ENCODE measurements at regions not wholly inside any gene's neighbourhood (a gene's known extent, or its start where the extent isn't known, plus 50 kb on each side); places are given as distances from the start of the nearest gene placed in this dataset.

DNA sequence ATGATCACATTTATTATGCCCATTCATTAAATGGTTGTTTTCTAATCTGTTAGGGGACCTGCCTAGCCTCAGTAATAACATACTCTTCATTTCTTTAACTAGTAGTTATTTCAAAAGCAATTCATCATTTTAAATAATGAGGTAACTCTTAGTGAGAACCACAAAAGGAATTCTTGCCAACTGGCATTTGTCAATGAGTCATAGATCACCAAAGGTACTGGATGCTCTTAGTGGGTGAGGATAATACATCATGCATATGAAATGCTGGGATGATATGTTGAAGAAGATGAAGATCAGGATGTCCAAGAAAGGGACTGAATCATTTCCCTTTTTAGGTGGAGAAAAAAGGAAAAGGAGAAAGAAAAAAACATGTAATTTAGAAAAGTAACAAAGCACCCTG lies 826.2 kb upstream of the DDX18 start:
- TF ChIP-seq, protein P1, sequence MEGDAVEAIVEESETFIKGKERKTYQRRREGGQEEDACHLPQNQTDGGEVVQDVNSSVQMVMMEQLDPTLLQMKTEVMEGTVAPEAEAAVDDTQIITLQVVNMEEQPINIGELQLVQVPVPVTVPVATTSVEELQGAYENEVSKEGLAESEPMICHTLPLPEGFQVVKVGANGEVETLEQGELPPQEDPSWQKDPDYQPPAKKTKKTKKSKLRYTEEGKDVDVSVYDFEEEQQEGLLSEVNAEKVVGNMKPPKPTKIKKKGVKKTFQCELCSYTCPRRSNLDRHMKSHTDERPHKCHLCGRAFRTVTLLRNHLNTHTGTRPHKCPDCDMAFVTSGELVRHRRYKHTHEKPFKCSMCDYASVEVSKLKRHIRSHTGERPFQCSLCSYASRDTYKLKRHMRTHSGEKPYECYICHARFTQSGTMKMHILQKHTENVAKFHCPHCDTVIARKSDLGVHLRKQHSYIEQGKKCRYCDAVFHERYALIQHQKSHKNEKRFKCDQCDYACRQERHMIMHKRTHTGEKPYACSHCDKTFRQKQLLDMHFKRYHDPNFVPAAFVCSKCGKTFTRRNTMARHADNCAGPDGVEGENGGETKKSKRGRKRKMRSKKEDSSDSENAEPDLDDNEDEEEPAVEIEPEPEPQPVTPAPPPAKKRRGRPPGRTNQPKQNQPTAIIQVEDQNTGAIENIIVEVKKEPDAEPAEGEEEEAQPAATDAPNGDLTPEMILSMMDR (conservative IDR thresholded peaks at IDR 0.05; ENCODE audit: low read length): no peak
- TF ChIP-seq EZH2phosphoT487 (IDR thresholded peaks at IDR 0.05; ENCODE audit: borderline replicate concordance, low read depth, low read length): no peak
